HCT116 (cell line): ENCODE measurements at regions not wholly inside any gene's neighbourhood (a gene's known extent, or its start where the extent isn't known, plus 50 kb on each side); places are given as distances from the start of the nearest gene placed in this dataset.

ENCODE experiments used
- ATAC-seq: fragments of 200-7000 bp; cut with Tn5 transposase; 2 replicates; pipeline ENCODE4 v1.9.1; 2020; ENCODE audit warnings: mild to moderate bottlenecking, moderate library complexity
- BruUV-seq: library from RNA; stranded (reverse); fragments of 400-500 nt; replicated peaks from 2 replicates; lab custom pipeline; 2021; lab: Mats Ljungman, UMichigan
- CTCF ChIA-PET: fragments of 300-600 bp; sonication (Branson Sonifier 250); formaldehyde crosslinking; loops from one replicate; lab custom pipeline; 2021; ENCODE audit warnings: antibody characterized with exemption; lab: Charles Lee
- POLR2A ChIA-PET: fragments of 300-600, 350-600 bp; sonication (Branson Sonifier 250); formaldehyde crosslinking; loops from one replicate; lab custom pipeline; 2021; ENCODE audit warnings: antibody characterized with exemption; lab: Charles Lee
- RAD21 ChIA-PET, 2 experiments: fragments of 300-600 bp; sonication (Branson Sonifier 250); formaldehyde crosslinking; loops; one replicate each; lab custom pipeline; 2023; ENCODE audit warnings: low total read pairs in 2 of 2; ENCODE audit not compliant: uncharacterized antibody in 2 of 2, unreplicated experiment in 2 of 2, low non-redundant PET in 1 of 2; lab: Charles Lee
- DNase-seq: peaks from one replicate; pipeline ENCODE4 v3.0.0-alpha.2; 2010; ENCODE audit warnings: low read depth, low spot score
- H2AFZ ChIP-seq: fragments of 200-600 bp; shearing (Covaris generic), sonication (generic); 2 replicates; pipeline ENCODE4 v1.6.1; 2017; ENCODE audit warnings: low read depth, mixed run types, mixed read lengths, antibody characterized with exemption, low read length; ENCODE audit not compliant: poor library complexity, severe bottlenecking
- H3K27ac ChIP-seq: 2 replicates; pipeline ENCODE4 v1.5.1; 2012; ENCODE audit warnings: low read depth, low read length
- H3K27me3 ChIP-seq: fragments of 200-600 bp; sonication (generic); 2 replicates; pipeline ENCODE4 v1.6.1; 2016; ENCODE audit warnings: mixed run types, low read length, mixed read lengths; ENCODE audit not compliant: insufficient read depth
- H3K36me3 ChIP-seq, 2 experiments: fragments of 200-500 bp in 1 of 2; fragments of 200-600 bp in 1 of 2; sonication (Bioruptor generic) in 1 of 2; sonication (generic) in 1 of 2; 2 replicates each; pipeline versions ENCODE4 v1.5.1 to v1.6.1; 2014 to 2016; ENCODE audit warnings: low read length in 2 of 2, inconsistent platforms in 1 of 2, mixed read lengths in 1 of 2, mixed run types in 1 of 2; ENCODE audit not compliant: insufficient read depth in 2 of 2, control insufficient read depth in 1 of 2
- H3K4me1 ChIP-seq, 2 experiments: fragments of 200-600 bp in 1 of 2; sonication (generic) in 1 of 2; 2 replicates each; pipeline versions ENCODE4 v1.5.1 to v1.6.1; 2012 to 2017; ENCODE audit warnings: low read length in 2 of 2, inconsistent platforms in 1 of 2, mild to moderate bottlenecking in 1 of 2, mixed read lengths in 1 of 2, mixed run types in 1 of 2, moderate library complexity in 1 of 2; ENCODE audit not compliant: insufficient read depth in 2 of 2, control insufficient read depth in 1 of 2
- H3K4me2 ChIP-seq: fragments of 200-600 bp; sonication (generic); 2 replicates; pipeline ENCODE4 v1.6.1; 2017; ENCODE audit warnings: mixed run types, low read length, mixed read lengths
- H3K4me3 ChIP-seq, 2 experiments: fragments of 200-600 bp in 1 of 2; sonication (generic) in 1 of 2; replicated peaks in 1 of 2; 2 replicates each; pipeline ENCODE4 v1.5.1; 2011 to 2016; ENCODE audit warnings: low read length in 2 of 2, control low read depth in 1 of 2, low read depth in 1 of 2, mild to moderate bottlenecking in 1 of 2, mixed read lengths in 1 of 2, mixed run types in 1 of 2
- H3K79me2 ChIP-seq: fragments of 200-600 bp; sonication (generic); 2 replicates; pipeline ENCODE4 v1.6.1; 2017; ENCODE audit warnings: mild to moderate bottlenecking, mixed run types, low read length, moderate library complexity, mixed read lengths; ENCODE audit not compliant: insufficient read depth
- H3K9ac ChIP-seq: fragments of 200-600 bp; sonication (generic); 2 replicates; pipeline ENCODE4 v1.6.1; 2016; ENCODE audit warnings: low read length, mixed read lengths
- H3K9me2 ChIP-seq: fragments of 200-600 bp; sonication (generic), shearing (Covaris generic); 2 replicates; pipeline ENCODE4 v1.6.1; 2017; ENCODE audit warnings: mixed run types, mild to moderate bottlenecking, moderate library complexity; ENCODE audit not compliant: insufficient read depth
- H3K9me3 ChIP-seq, 2 experiments: fragments of 200-500 bp in 1 of 2; fragments of 200-600 bp in 1 of 2; sonication (Bioruptor generic) in 1 of 2; sonication (generic) in 1 of 2; 2 replicates each; pipeline ENCODE4 v1.6.1; 2014 to 2017; ENCODE audit warnings: low read length in 2 of 2, mixed read lengths in 2 of 2, inconsistent platforms in 1 of 2, low read depth in 1 of 2, mild to moderate bottlenecking in 1 of 2, mixed run types in 1 of 2, moderate library complexity in 1 of 2; ENCODE audit not compliant: control insufficient read depth in 1 of 2, insufficient read depth in 1 of 2
- H4K20me1 ChIP-seq: fragments of 200-600 bp; sonication (generic), shearing (Covaris generic); 2 replicates; pipeline ENCODE4 v1.6.1; 2017; ENCODE audit warnings: mixed run types, mild to moderate bottlenecking, moderate library complexity; ENCODE audit not compliant: insufficient read depth
- CEBPB ChIP-seq: IDR thresholded peaks from 2 replicates; pipeline ENCODE4 v1.6.1; 2012; ENCODE audit warnings: low read depth
- FOSL1 ChIP-seq: IDR thresholded peaks from 2 replicates; pipeline ENCODE4 v1.6.1; 2012; ENCODE audit warnings: low read depth
- JUND ChIP-seq: IDR thresholded peaks from 2 replicates; pipeline ENCODE4 v1.6.1; 2012
- RAD21 ChIP-seq: IDR thresholded peaks from 2 replicates; pipeline ENCODE4 v1.6.1; 2012; ENCODE audit warnings: low read depth, mild to moderate bottlenecking
- REST ChIP-seq: IDR thresholded peaks from 2 replicates; pipeline ENCODE4 v1.6.1; 2012; ENCODE audit warnings: low read depth
- SP1 ChIP-seq: IDR thresholded peaks from 2 replicates; pipeline ENCODE4 v1.6.1; 2012; ENCODE audit warnings: low read depth
- YY1 ChIP-seq: IDR thresholded peaks from 2 replicates; pipeline ENCODE4 v1.6.1; 2011; ENCODE audit warnings: low read length, low read depth, moderate library complexity, mild to moderate bottlenecking; ENCODE audit not compliant: insufficient replicate concordance; ENCODE audit errors: extremely low read depth
- ZNF274 ChIP-seq: fragments of 200-500 bp; sonication (Bioruptor generic); IDR thresholded peaks from 2 replicates; pipeline ENCODE4 v1.6.1; 2014; ENCODE audit warnings: mild to moderate bottlenecking, low read depth, low read length, inconsistent platforms
- intact Hi-C: fragments of 100-400 bp; cut with micrococcal nuclease; formaldehyde crosslinking; loops from 2 replicates; pipeline ENCODE4 v1.10.0; 2022

- BruUV-seq: no TSS peak
- no peak overlapping the region for H3K27ac ChIP-seq
- no peaks in the 10 kb centered on the region for H3K9me2 ChIP-seq
- H3K27me3 ChIP-seq: no peaks in the 10 kb centered on the region
- H3K36me3 ChIP-seq: no peaks in the 10 kb centered on the region
- H3K9ac ChIP-seq: no peak overlapping the region
- intact Hi-C loops: no loop called here
- no peaks in the 10 kb centered on the region for H3K79me2 ChIP-seq
- no peak overlapping the region for H2AFZ ChIP-seq
- no peak overlapping the region for H3K4me3 ChIP-seq
- no peaks in the 10 kb centered on the region for H3K4me1 ChIP-seq
- no peak for DNase-seq
- H3K4me2 ChIP-seq: no peak overlapping the region
- H3K9me3 ChIP-seq: peaks cover 13 to 26% of the 10 kb centered on the region in 2 experiments; a peak in 2 of 4 replicates
- TF ChIP-seq CEBPB (no peak), RAD21 (no peak), JUND (no peak), FOSL1 (no peak), REST (no peak)
- TF ChIP-seq, all 23 proteins: peak for 0
- ChIA-PET RAD21 (no interaction called here), POLR2A (no interaction called here), CTCF (no interaction called here)
- no peaks in the 10 kb centered on the region for H4K20me1 ChIP-seq
- no peak for ATAC-seq
Observed at GRCh38 chr16:63672493-63672892, 1449.4 kb downstream of the CDH11 start.

DNA sequence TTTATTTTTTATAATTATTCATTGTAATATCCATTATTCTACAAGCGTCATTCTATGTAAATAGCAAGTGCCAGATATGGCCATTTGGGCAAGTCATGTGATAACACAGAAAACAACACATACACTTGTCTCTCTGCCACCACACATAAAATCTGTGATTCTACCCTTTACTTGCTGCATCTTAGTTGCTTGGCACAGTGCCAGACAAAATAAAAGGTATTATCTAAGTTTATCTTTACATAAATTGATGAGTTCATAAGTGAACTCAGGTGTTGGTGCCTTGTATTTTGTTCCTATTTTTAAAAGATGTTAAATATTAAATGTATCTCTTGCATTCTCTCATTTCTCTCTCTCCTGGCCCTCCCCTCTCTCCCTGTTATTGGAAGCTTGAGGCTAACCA, 1458.7 kb downstream of the CDH11 start:
- Histone ChIP-seq H3K27ac (no peak overlapping the region), H2AFZ (no peak overlapping the region), H3K4me3 (no peak overlapping the region), H3K4me2 (no peak overlapping the region), H3K9ac (no peak overlapping the region), H4K20me1 (no peaks in the 10 kb centered on the region), H3K27me3 (no peaks in the 10 kb centered on the region), H3K9me2 (no peaks in the 10 kb centered on the region), H3K36me3 (no peaks in the 10 kb centered on the region), H3K79me2 (no peaks in the 10 kb centered on the region), H3K9me3 (peaks cover 9 to 10% of the 10 kb centered on the region in 2 experiments; a peak in 3 of 4 replicates), H3K4me1 (no peaks in the 10 kb centered on the region)
- intact Hi-C loops: no loop called here
- CTCF ChIA-PET: no interaction called here
- RAD21 ChIA-PET: no interaction called here
- BruUV-seq: no TSS peak
- POLR2A ChIA-PET: no interaction called here
- TF ChIP-seq SP1: no peak
- TF ChIP-seq JUND: no peak
- no peak for TF ChIP-seq YY1
- no peak for TF ChIP-seq ZNF274
- DNase-seq: no peak
- ATAC-seq: no peak
